ENCODE measurements at regions not wholly inside any gene's neighbourhood (a gene's known extent, or its start where the extent isn't known, plus 50 kb on each side); places are given as distances from the start of the nearest gene placed in this dataset.

- H3K4me3 Mint-ChIP-seq (ENCODE audit: unreplicated experiment): no peak overlapping the region
- H3K4me1 Mint-ChIP-seq (ENCODE audit: low read depth): no peaks in the 10 kb centered on the region
- H3K9me3 Mint-ChIP-seq (ENCODE audit: low read depth): peaks cover 61% of the 10 kb centered on the region
- no peaks in the 10 kb centered on the region for H3K27me3 Mint-ChIP-seq (ENCODE audit: low read depth)
- no peaks in the 10 kb centered on the region for H3K36me3 Mint-ChIP-seq (ENCODE audit: low read depth)
- H3K27ac Mint-ChIP-seq (ENCODE audit: unreplicated experiment): no peak overlapping the region
- peak; percentile 86 for DNase-seq (ENCODE audit: low spot score)
- no peak for TF ChIP-seq CTCF (IDR thresholded peaks at IDR 0.05)
These were observed 1530.1 kb upstream of the TPTE start for GRCh38 chr21:8991088-8991907.

- Mint-ChIP-seq H3K9me3 (ENCODE audit: low read depth) (peaks cover 64% of the 10 kb centered on the region), H3K4me3 (ENCODE audit: unreplicated experiment) (no peak overlapping the region), H3K27ac (ENCODE audit: unreplicated experiment) (no peak overlapping the region), H3K4me1 (ENCODE audit: low read depth) (no peaks in the 10 kb centered on the region), H3K36me3 (ENCODE audit: low read depth) (no peaks in the 10 kb centered on the region), H3K27me3 (ENCODE audit: low read depth) (no peaks in the 10 kb centered on the region)
- no peak for TF ChIP-seq CTCF (IDR thresholded peaks at IDR 0.05)
- peak; percentile 68 for DNase-seq (ENCODE audit: low spot score)
These were observed 1529.3 kb upstream of the TPTE start for GRCh38 chr21:8991968-8992621.

GRCh38 chr21:8992731-8993174 is 1528.6 kb upstream of the TPTE start:
- no peak for TF ChIP-seq CTCF (IDR thresholded peaks at IDR 0.05)
- DNase-seq (ENCODE audit: low spot score): peak; percentile 96
- Mint-ChIP-seq H3K4me3 (ENCODE audit: unreplicated experiment) (no peak overlapping the region), H3K27me3 (ENCODE audit: low read depth) (no peaks in the 10 kb centered on the region), H3K9me3 (ENCODE audit: low read depth) (peaks cover 69% of the 10 kb centered on the region), H3K4me1 (ENCODE audit: low read depth) (no peaks in the 10 kb centered on the region), H3K36me3 (ENCODE audit: low read depth) (no peaks in the 10 kb centered on the region), H3K27ac (ENCODE audit: unreplicated experiment) (no peak overlapping the region)

- Mint-ChIP-seq H3K27me3 (ENCODE audit: low read depth) (no peaks in the 10 kb centered on the region), H3K4me3 (ENCODE audit: unreplicated experiment) (no peak overlapping the region), H3K4me1 (ENCODE audit: low read depth) (no peaks in the 10 kb centered on the region), H3K36me3 (ENCODE audit: low read depth) (no peaks in the 10 kb centered on the region), H3K9me3 (ENCODE audit: low read depth) (peaks cover 70% of the 10 kb centered on the region), H3K27ac (ENCODE audit: unreplicated experiment) (no peak overlapping the region)
- DNase-seq (ENCODE audit: low spot score): no peak
- no peak for TF ChIP-seq CTCF (IDR thresholded peaks at IDR 0.05)
These were observed 1528.0 kb upstream of the TPTE start for GRCh38 chr21:8993284-8993942.

GRCh38 chr21:8993943-8994639 is 1527.3 kb upstream of the TPTE start:
- Mint-ChIP-seq H3K27ac (ENCODE audit: unreplicated experiment) (no peak overlapping the region), H3K36me3 (ENCODE audit: low read depth) (no peaks in the 10 kb centered on the region), H3K4me3 (ENCODE audit: unreplicated experiment) (no peak overlapping the region), H3K9me3 (ENCODE audit: low read depth) (peaks cover 72% of the 10 kb centered on the region), H3K4me1 (ENCODE audit: low read depth) (no peaks in the 10 kb centered on the region), H3K27me3 (ENCODE audit: low read depth) (no peaks in the 10 kb centered on the region)
- no peak for DNase-seq (ENCODE audit: low spot score)
- no peak for TF ChIP-seq CTCF (IDR thresholded peaks at IDR 0.05)

All from chondrocyte (in vitro differentiated cells).